ENCODE measurements at regions not wholly inside any gene's neighbourhood (a gene's known extent, or its start where the extent isn't known, plus 50 kb on each side); places are given as distances from the start of the nearest gene placed in this dataset.
"Not testable (repeated sequence)": the region's sequence is repeated elsewhere in the genome, so short reads cannot be mapped to it uniquely, and the experiment has no call there.

GRCh38 chr13:60273971-60274527, 110.3 kb upstream of the DIAPH3 start:
- DNase-seq = no peak
- Histone ChIP-seq H3K4me1 (peaks cover 0 to 7% (median 0%) of the 10 kb centered on the region in 4 donors), H3K27me3 (no peaks in the 10 kb centered on the region), H3K36me3 (no peaks in the 10 kb centered on the region), H3K9me3 (no peaks in the 10 kb centered on the region), H3K27ac (no peak overlapping the region), H3K4me3 (no peak overlapping the region)
- no peak for TF ChIP-seq CTCF (IDR thresholded peaks at IDR 0.05)
- intact Hi-C loops (cut with DNase I; ENCODE audit: low total_unique reads) = no loop called here

DNA sequence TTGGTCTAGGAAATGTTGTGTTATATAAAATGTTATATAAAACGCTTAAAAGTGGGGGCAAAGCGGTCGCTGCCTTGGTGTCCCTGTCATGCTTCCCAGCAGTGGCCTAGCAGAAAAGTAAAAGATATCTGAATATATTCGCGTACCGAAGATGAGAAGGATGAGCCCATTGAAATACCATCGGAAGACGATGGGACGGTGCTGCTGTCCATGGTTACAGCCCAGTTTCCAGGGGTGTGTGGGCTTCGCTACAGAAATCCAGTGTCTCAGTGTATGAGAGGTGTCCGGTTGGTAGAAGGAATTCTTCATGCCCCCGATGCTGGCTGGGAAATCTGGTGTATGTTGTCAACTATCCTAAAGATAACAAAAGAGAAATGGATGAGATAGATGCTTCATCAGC, 110.9 kb upstream of the DIAPH3 start:
- Histone ChIP-seq H3K27ac (no peak overlapping the region), H3K27me3 (no peaks in the 10 kb centered on the region), H3K4me3 (no peak overlapping the region), H3K4me1 (peaks cover 0 to 7% (median 0%) of the 10 kb centered on the region in 4 donors), H3K36me3 (no peaks in the 10 kb centered on the region), H3K9me3 (no peaks in the 10 kb centered on the region)
- no peak for TF ChIP-seq CTCF (IDR thresholded peaks at IDR 0.05)
- DNase-seq = no peak
- intact Hi-C loops (cut with DNase I; ENCODE audit: low total_unique reads) = no loop called here

- intact Hi-C loops (cut with DNase I; ENCODE audit: low total_unique reads) = no loop called here
- Histone ChIP-seq H3K27me3 (no peaks in the 10 kb centered on the region), H3K4me3 (no peak overlapping the region), H3K9me3 (no peaks in the 10 kb centered on the region), H3K36me3 (no peaks in the 10 kb centered on the region), H3K27ac (no peak overlapping the region), H3K4me1 (peaks cover 0 to 2% (median 0%) of the 10 kb centered on the region in 4 donors)
- TF ChIP-seq CTCF (IDR thresholded peaks at IDR 0.05) = no peak
- DNase-seq = no peak
Observed at GRCh38 chr13:60275208-60275607, 111.5 kb upstream of the DIAPH3 start.

- H3K4me1 ChIP-seq; H3K27me3 ChIP-seq; H3K36me3 ChIP-seq; H3K27ac ChIP-seq; intact Hi-C loops (cut with DNase I; ENCODE audit: low total_unique reads); H3K9me3 ChIP-seq; H3K4me3 ChIP-seq; DNase-seq: not testable (repeated sequence)
Observed at GRCh38 chr13:60280524-60280923, 116.5 kb upstream of the TDRD3 start.

DNA sequence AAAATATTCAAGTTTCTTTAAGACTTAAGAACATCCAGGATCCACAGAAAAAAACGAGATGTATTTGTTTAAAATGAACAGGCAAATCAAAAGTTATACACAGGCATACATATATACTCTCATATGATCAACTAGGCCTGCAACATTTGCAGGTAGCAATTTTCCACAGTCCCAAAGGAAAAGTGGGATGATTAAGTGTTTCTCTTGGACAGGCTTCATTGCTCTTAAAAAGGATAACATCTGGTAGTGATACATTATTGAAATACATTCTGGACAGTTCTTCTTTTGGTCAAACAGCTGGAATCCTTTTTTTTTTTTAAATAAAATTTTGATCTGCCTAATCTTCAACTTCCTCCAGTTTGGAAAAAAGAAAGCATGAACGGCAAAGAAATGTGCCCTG, 114.8 kb upstream of the TDRD3 start:
- Histone ChIP-seq H3K27me3 (no peaks in the 10 kb centered on the region), H3K4me1 (no peaks in the 10 kb centered on the region), H3K9me3 (no peaks in the 10 kb centered on the region), H3K4me3 (no peak overlapping the region), H3K27ac (no peak overlapping the region), H3K36me3 (no peaks in the 10 kb centered on the region)
- intact Hi-C loops (cut with DNase I; ENCODE audit: low total_unique reads) = no loop called here
- no peak for TF ChIP-seq CTCF (IDR thresholded peaks at IDR 0.05)
- DNase-seq = no peak

DNA sequence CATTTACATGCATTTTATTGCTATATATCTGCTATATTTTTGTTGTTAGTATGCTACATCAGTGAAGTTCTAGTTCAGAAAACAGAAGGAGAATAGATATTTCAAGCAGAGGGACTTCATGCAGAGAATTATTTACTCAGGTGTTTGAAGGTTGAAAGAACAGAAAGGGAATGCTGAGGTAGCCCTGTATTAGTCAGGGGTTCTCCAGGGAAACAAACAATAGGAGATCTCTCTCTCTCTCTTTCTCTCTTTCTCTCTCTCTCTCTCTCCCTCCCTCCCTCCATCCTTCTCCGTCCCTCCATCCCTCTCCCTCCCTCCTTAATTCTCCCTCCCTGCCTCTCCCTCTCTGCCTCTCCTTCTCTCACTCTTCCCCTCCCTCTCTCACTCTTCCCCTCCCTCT, 114.3 kb upstream of the TDRD3 start:
- intact Hi-C loops (cut with DNase I; ENCODE audit: low total_unique reads) = no loop called here
- Histone ChIP-seq H3K27me3 (no peaks in the 10 kb centered on the region), H3K36me3 (no peaks in the 10 kb centered on the region), H3K4me1 (no peaks in the 10 kb centered on the region), H3K9me3 (no peaks in the 10 kb centered on the region), H3K4me3 (no peak overlapping the region), H3K27ac (no peak overlapping the region)
- TF ChIP-seq CTCF (IDR thresholded peaks at IDR 0.05) = no peak
- DNase-seq = no peak

All from tibial artery (tissue), 4 donors.